Endothelial cell (in vitro differentiated cells): ENCODE measurements at regions not wholly inside any gene's neighbourhood (a gene's known extent, or its start where the extent isn't known, plus 50 kb on each side); places are given as distances from the start of the nearest gene placed in this dataset.

Experiments used
- DNase-seq: peaks from one replicate; pipeline ENCODE4 v3.0.0; 2021; ENCODE audit warnings: low spot score
- H3K27ac Mint-ChIP-seq: one replicate; pipeline ENCODE4 v1.8.0; 2021; ENCODE audit warnings: mixed read lengths, inconsistent platforms; ENCODE audit not compliant: unreplicated experiment
- H3K27me3 Mint-ChIP-seq: one replicate; pipeline ENCODE4 v1.8.0; 2021; ENCODE audit warnings: mild to moderate bottlenecking, moderate library complexity, mixed read lengths, inconsistent platforms; ENCODE audit not compliant: unreplicated experiment
- H3K36me3 Mint-ChIP-seq: one replicate; pipeline ENCODE4 v1.8.0; 2021; ENCODE audit warnings: mild to moderate bottlenecking, low read depth, mixed read lengths, inconsistent platforms; ENCODE audit not compliant: unreplicated experiment
- H3K4me1 Mint-ChIP-seq: one replicate; pipeline ENCODE4 v1.8.0; 2021; ENCODE audit warnings: mild to moderate bottlenecking, mixed read lengths, inconsistent platforms; ENCODE audit not compliant: unreplicated experiment
- H3K4me3 Mint-ChIP-seq: one replicate; pipeline ENCODE4 v1.8.0; 2021; ENCODE audit warnings: mild to moderate bottlenecking, mixed read lengths, inconsistent platforms; ENCODE audit not compliant: unreplicated experiment
- H3K9me3 Mint-ChIP-seq: one replicate; pipeline ENCODE4 v1.8.0; 2021; ENCODE audit warnings: mixed read lengths, inconsistent platforms; ENCODE audit not compliant: unreplicated experiment
- TF ChIP-seq, protein P1 (sequence below): fragments of 200-600 bp; sonication (generic); IDR thresholded peaks from one replicate; pipeline ENCODE4 v1.5.0; 2021; ENCODE audit warnings: antibody characterized with exemption; ENCODE audit not compliant: unreplicated experiment

DNA sequence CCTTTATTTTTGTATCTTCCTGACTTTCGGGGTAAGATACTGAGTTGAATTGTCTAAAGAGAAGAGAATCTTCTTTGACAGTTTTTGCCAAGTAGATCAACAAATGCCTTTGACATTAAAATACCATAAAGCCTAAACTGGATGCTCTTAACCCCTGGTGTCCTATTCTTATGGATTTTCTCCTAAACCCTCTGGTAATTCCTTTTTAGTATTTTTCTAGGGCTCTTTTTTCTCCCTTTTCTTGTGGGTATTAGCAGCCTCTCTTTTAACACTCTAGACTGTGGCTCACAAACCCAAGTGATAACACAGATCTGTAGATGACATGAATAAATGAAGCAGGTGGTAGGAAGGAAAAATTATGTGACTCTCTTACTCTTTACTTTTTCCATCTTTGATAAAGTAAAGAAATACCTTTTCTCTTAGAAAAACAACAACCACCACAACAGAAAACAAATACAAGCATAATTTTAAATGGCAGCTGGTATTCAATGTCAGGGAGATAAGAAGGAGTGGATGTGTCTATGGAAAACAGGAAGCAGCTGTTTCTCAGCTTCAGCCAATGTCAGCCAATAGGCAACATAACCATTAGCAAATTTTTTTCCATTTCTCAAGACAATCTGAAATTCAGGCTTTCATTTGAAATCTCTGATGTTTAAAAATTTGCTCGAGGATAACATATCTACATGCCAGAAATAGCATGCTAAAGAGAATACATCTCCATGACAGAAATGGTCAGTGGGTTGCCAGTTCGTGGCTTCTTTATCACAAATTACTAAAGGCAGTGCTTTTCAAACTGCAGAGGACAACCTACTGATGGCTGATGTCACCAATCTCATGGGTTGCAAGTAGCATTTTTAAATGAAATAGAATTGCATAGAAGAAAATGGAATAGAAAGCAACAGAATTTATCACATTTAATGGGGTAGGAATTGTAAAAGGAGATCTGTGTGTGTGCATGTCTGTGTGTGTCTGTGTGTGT is 123.1 kb upstream of the KRR1 start:
- TF ChIP-seq, protein P1, sequence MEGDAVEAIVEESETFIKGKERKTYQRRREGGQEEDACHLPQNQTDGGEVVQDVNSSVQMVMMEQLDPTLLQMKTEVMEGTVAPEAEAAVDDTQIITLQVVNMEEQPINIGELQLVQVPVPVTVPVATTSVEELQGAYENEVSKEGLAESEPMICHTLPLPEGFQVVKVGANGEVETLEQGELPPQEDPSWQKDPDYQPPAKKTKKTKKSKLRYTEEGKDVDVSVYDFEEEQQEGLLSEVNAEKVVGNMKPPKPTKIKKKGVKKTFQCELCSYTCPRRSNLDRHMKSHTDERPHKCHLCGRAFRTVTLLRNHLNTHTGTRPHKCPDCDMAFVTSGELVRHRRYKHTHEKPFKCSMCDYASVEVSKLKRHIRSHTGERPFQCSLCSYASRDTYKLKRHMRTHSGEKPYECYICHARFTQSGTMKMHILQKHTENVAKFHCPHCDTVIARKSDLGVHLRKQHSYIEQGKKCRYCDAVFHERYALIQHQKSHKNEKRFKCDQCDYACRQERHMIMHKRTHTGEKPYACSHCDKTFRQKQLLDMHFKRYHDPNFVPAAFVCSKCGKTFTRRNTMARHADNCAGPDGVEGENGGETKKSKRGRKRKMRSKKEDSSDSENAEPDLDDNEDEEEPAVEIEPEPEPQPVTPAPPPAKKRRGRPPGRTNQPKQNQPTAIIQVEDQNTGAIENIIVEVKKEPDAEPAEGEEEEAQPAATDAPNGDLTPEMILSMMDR: no peak
- H3K27ac Mint-ChIP-seq: peak overlapping the region; percentile 90
- peak overlapping the region; percentile 56 for H3K4me3 Mint-ChIP-seq
- H3K4me1 Mint-ChIP-seq: peaks cover 37% of the 10 kb centered on the region
- H3K9me3 Mint-ChIP-seq: no peaks in the 10 kb centered on the region
- peaks cover 2% of the 10 kb centered on the region for H3K27me3 Mint-ChIP-seq
- H3K36me3 Mint-ChIP-seq: no peaks in the 10 kb centered on the region
- no peak for DNase-seq

DNA sequence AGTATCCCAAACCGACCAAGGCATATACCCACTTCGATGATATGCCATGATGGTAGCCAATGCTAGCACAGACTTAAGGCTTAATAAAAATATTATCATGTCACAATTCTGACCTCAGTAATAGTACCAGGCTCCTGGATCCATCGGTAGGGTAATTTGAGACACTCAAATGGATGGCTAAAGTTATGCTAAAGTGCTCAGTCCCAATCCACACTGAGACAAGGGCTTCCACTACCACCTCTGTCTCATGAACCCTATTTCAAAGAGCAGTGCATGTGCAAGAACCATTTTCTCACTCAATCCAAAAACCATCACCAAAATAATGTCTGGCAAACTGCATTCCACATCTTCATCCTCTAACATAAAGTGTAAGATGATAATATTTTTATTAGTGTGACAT is 122.4 kb upstream of the KRR1 start:
- H3K4me3 Mint-ChIP-seq: no peak overlapping the region
- no peaks in the 10 kb centered on the region for H3K36me3 Mint-ChIP-seq
- peaks cover 2% of the 10 kb centered on the region for H3K27me3 Mint-ChIP-seq
- TF ChIP-seq, protein P1: no peak
- H3K4me1 Mint-ChIP-seq: peaks cover 37% of the 10 kb centered on the region
- DNase-seq: no peak
- no peaks in the 10 kb centered on the region for H3K9me3 Mint-ChIP-seq
- peak overlapping the region; percentile 90 for H3K27ac Mint-ChIP-seq

DNA sequence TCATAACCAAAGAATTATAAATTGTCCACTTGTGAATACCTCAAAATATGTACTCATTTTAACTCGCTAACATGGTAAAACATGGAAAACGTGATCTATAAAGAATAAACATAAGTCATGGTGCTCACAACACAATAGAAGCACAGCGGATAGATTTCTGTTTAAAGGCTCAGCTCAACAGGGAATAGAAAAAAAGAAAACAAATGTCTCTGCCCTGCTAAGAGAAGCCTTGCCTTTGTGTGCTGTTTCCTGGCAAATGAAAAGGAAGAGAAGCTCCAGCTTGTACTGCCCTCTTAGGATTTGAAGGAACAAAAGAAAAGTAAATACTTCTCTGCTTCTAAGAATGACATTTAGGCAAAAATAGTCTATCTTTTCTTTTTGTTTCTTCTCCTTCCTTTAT is 121.0 kb upstream of the KRR1 start:
- H3K9me3 Mint-ChIP-seq: no peaks in the 10 kb centered on the region
- peaks cover 2% of the 10 kb centered on the region for H3K27me3 Mint-ChIP-seq
- no peak overlapping the region for H3K4me3 Mint-ChIP-seq
- peak overlapping the region; percentile 90 for H3K27ac Mint-ChIP-seq
- TF ChIP-seq, protein P1: no peak
- no peaks in the 10 kb centered on the region for H3K36me3 Mint-ChIP-seq
- peaks cover 37% of the 10 kb centered on the region for H3K4me1 Mint-ChIP-seq
- no peak for DNase-seq

DNA sequence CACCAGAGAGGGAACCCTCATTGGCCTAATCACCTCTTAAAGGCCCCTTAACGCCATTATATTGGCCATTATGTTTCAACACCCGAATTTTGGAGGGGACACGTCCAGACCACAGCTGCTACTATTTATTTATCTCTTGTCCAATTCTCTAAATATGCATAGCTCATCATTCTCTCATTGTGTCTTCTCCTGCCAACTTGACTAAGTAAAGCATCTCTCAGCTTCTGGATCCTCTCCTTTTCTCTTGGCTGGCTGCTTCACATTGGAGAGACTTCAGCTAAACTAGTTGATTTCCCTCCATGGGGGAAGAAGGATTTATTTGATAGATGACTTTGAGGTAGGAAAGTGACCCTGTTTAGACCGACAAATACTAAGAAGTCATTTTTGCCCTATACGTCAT is 120.4 kb upstream of the KRR1 start:
- TF ChIP-seq, protein P1: no peak
- no peaks in the 10 kb centered on the region for H3K36me3 Mint-ChIP-seq
- peaks cover 2% of the 10 kb centered on the region for H3K27me3 Mint-ChIP-seq
- no peaks in the 10 kb centered on the region for H3K9me3 Mint-ChIP-seq
- H3K4me1 Mint-ChIP-seq: peaks cover 37% of the 10 kb centered on the region
- H3K27ac Mint-ChIP-seq: peak overlapping the region; percentile 32
- H3K4me3 Mint-ChIP-seq: no peak overlapping the region
- DNase-seq: no peak

DNA sequence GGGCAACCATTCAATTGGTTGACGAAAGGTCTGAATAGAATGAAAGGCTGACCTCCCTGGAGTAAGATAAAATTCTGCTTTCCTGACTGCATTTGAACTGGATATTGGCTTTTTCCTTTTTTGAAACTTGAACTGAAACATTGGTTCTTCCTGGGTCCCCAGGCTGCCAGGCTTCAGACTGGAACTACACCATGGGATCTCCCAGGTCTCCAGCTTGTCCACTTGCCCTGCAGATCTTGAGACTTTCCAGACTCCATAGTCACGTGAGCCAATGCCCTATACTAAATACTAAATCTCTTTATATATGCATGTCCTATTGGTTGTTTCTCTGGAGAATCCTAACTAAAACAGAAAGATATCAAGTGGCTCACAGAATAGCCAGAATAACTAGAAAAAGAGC is 118.7 kb upstream of the KRR1 start:
- Mint-ChIP-seq H3K9me3 (no peaks in the 10 kb centered on the region), H3K4me3 (no peak overlapping the region), H3K27me3 (no peaks in the 10 kb centered on the region), H3K27ac (no peak overlapping the region), H3K36me3 (no peaks in the 10 kb centered on the region), H3K4me1 (peaks cover 22% of the 10 kb centered on the region)
- no peak for DNase-seq
- TF ChIP-seq, protein P1: no peak
